Bronchial epithelial cell (primary cell): ENCODE measurements at regions not wholly inside any gene's neighbourhood (a gene's known extent, or its start where the extent isn't known, plus 50 kb on each side); places are given as distances from the start of the nearest gene placed in this dataset.

Experiments used
- DNase-seq: peaks from one replicate; pipeline ENCODE4 v3.0.0-alpha.2; 2010; ENCODE audit warnings: low read depth
- FAIRE-seq: peaks from 2 replicates; lab custom pipeline; 2011; peaks lifted over from hg19 to GRCh38; lab: Jason Lieb, UNC
- H3K27me3 ChIP-seq: 2 replicates; pipeline ENCODE4 v1.5.1; 2011; ENCODE audit warnings: low read length; ENCODE audit not compliant: control insufficient read depth, insufficient read depth
- H3K36me3 ChIP-seq: 2 replicates; pipeline ENCODE4 v1.5.1; 2011; ENCODE audit warnings: low read length; ENCODE audit not compliant: control insufficient read depth, insufficient read depth
- H3K4me3 ChIP-seq: 2 replicates; pipeline ENCODE4 v1.5.1; 2011; ENCODE audit warnings: mild to moderate bottlenecking, low read depth, low read length, control low read depth
- CTCF ChIP-seq: IDR thresholded peaks from 2 replicates; pipeline ENCODE4 v1.5.1; 2011; ENCODE audit warnings: mild to moderate bottlenecking, moderate library complexity, low read length, control low read depth, inconsistent platforms; ENCODE audit not compliant: insufficient read depth, severe bottlenecking

DNA sequence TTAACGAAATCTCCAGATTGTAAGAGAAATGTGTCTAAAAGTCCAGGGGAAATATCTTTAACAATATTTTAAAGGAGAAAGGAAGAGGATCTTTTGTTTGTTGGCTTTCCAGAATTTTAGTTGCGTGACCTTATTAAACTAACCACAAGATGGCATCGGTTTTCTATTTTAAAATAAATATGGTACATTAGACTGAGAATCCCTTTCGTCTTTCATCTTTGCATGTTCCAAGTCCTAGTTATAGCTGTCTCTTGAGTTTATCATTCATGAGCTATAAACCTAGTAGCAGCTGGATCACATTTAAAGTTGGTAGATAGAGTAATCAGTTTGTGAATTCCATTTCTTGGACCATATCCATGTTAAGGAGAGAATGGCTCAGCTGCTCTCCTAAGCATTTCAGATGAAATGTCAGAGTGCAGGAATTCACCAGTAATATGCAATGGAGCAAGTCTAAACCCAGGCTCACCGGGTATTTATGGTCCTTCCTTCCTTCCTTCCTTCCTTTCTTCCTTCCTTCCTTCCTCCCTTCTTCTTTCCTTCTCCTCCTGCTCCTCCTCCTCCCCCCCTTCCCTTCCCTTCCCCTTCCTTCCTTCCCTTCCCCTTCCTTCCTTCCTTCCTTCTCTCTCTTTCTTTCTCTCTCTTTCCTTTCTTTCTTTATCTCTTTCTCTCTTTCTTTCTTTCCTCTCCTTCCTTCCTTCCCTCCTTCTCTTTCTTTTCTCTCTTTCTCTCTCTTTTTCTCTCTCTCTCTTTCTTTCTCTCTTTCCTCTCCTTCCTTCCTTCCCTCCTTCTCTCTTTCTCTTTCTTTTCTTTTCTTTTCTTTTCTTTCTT lies 57.8 kb upstream of the RAB18 start:
- no peaks in the 10 kb centered on the region for H3K27me3 ChIP-seq
- H3K36me3 ChIP-seq = no peaks in the 10 kb centered on the region
- FAIRE-seq = no peak
- peak; percentile 36 for TF ChIP-seq CTCF
- peak; percentile 53 for DNase-seq
- no peak overlapping the region for H3K4me3 ChIP-seq

- Histone ChIP-seq H3K4me3 (no peak overlapping the region), H3K27me3 (no peaks in the 10 kb centered on the region), H3K36me3 (no peaks in the 10 kb centered on the region)
- TF ChIP-seq CTCF = no peak
- no peak for DNase-seq
- no peak for FAIRE-seq
Observed at GRCh38 chr10:27445070-27445469, 59.0 kb upstream of the RAB18 start.

DNA sequence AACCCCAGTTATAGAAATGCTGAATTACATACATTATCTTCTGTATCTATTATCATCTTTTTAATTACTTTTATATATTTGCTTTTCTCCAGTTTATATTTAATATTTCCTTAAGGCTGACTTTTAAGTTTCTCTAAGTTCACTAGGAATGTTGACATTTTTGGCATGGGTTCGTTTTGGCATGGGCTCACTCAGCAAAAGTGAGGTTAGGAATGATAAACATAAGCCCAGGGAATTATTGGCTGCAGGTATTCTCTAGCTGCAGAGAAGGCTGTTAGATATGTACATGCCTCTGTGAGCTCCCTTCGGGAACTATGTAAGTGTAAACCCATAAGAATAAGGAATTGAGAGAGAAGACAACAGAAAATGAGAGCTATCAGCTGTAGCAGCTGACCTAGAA lies 63.6 kb upstream of the RAB18 start:
- TF ChIP-seq CTCF = no peak
- DNase-seq = no peak
- Histone ChIP-seq H3K27me3 (no peaks in the 10 kb centered on the region), H3K36me3 (no peaks in the 10 kb centered on the region), H3K4me3 (no peak overlapping the region)
- FAIRE-seq = peak; percentile 13

DNA sequence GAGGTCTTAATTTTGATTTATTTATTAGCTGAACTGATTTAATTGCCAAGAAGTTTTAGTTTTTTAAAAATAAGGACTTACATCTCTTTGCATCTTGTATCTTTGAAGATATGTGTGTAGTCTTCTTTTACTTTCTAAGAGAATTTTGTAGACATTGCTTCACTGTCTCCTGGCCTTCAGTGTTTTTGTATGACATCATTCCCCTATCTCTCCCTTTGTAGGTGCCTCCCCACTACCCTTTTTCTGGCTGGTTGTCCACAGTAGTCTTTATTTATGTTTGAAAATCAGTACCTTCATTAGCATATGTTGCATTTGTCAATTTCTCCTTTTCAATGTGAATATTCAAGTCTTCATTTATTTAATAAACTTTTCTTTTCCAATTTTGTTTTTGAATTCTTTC lies 64.1 kb upstream of the RAB18 start:
- no peaks in the 10 kb centered on the region for H3K27me3 ChIP-seq
- no peak for TF ChIP-seq CTCF
- H3K36me3 ChIP-seq = no peaks in the 10 kb centered on the region
- no peak for DNase-seq
- H3K4me3 ChIP-seq = no peak overlapping the region
- FAIRE-seq = no peak

DNA sequence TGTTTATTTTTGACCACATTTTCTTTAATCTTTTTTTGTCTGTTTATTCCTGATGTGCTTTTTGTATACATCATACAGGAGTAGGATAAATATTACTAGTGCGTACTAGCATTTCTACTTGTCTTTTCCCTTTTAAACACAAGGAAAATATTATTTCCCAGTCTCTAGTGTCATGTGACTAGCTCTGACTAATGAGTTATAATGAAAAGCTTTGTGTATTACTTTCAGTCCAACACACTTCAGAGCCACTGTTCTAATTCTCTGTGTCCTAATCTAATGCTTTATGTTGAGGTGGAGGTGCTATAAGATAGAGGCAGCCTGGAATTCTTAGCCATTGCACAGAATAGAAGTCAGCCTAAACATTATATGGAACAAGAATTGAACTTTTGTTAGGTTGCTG lies 65.0 kb upstream of the RAB18 start:
- Histone ChIP-seq H3K27me3 (no peaks in the 10 kb centered on the region), H3K36me3 (no peaks in the 10 kb centered on the region), H3K4me3 (no peak overlapping the region)
- FAIRE-seq (no peak), DNase-seq (peak; percentile 38)
- no peak for TF ChIP-seq CTCF

DNA sequence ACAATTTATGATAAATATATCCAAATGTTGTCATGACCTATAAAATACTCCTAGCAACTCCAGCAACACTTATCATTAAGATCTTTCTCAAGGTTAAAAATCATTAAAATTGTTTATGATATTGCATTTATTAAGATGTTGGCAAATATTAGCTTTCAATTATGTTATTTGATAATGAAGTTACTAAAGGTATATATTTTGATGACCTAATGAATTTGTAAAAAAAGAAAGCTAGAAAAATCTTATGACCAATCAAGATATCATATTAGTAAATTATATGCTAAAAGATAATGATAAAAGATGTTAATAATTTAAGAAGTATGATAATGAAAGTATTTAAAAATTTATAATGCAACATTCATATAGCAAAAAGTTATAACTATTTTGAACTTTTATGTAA lies 66.3 kb upstream of the RAB18 start:
- FAIRE-seq (no peak), DNase-seq (no peak)
- H3K27me3 ChIP-seq = no peaks in the 10 kb centered on the region
- TF ChIP-seq CTCF = no peak
- H3K4me3 ChIP-seq = no peak overlapping the region
- no peaks in the 10 kb centered on the region for H3K36me3 ChIP-seq
